H9 (cell line): ENCODE measurements at regions not wholly inside any gene's neighbourhood (a gene's known extent, or its start where the extent isn't known, plus 50 kb on each side); places are given as distances from the start of the nearest gene placed in this dataset.
"Not testable (repeated sequence)": the region's sequence is repeated elsewhere in the genome, so short reads cannot be mapped to it uniquely, and the experiment has no call there.

ENCODE experiments used
- DNase-seq: peaks from one replicate; pipeline ENCODE4 v3.0.0-alpha.2; 2017
- H2AFZ ChIP-seq: one replicate; pipeline ENCODE4 v1.6.1; 2013; ENCODE audit warnings: mild to moderate bottlenecking, low read length, control low read depth, moderate library complexity
- H2AK5ac ChIP-seq: 2 replicates; pipeline ENCODE4 v1.6.1; 2013; ENCODE audit warnings: low read length, control low read depth, mixed read lengths; ENCODE audit not compliant: insufficient read length
- H2BK120ac ChIP-seq: one replicate; pipeline ENCODE4 v1.6.1; 2013; ENCODE audit warnings: low read depth, mild to moderate bottlenecking, low read length, control low read depth, inconsistent platforms; ENCODE audit not compliant: poor library complexity, severe bottlenecking
- H2BK12ac ChIP-seq: 2 replicates; pipeline ENCODE4 v1.6.1; 2013; ENCODE audit warnings: low read length, control low read depth, mixed read lengths, low read depth; ENCODE audit not compliant: insufficient read length
- H2BK15ac ChIP-seq: 2 replicates; pipeline ENCODE4 v1.6.1; 2013; ENCODE audit warnings: low read depth, low read length, control low read depth
- H2BK20ac ChIP-seq: one replicate; pipeline ENCODE4 v1.6.1; 2013; ENCODE audit warnings: low read depth, mild to moderate bottlenecking, low read length, control low read depth, inconsistent platforms; ENCODE audit not compliant: poor library complexity, severe bottlenecking
- H2BK5ac ChIP-seq: 2 replicates; pipeline ENCODE4 v1.6.1; 2013; ENCODE audit warnings: low read length, control low read depth, mixed read lengths; ENCODE audit not compliant: insufficient read length
- H3K14ac ChIP-seq: 2 replicates; pipeline ENCODE4 v1.6.1; 2013; ENCODE audit warnings: low read length, control low read depth; ENCODE audit not compliant: insufficient read depth
- H3K18ac ChIP-seq: 2 replicates; pipeline ENCODE4 v1.6.1; 2013; ENCODE audit warnings: low read depth, mild to moderate bottlenecking, mixed read lengths, low read length, control low read depth; ENCODE audit not compliant: insufficient read length
- H3K23ac ChIP-seq: 2 replicates; pipeline ENCODE4 v1.6.1; 2013; ENCODE audit warnings: low read length, control low read depth, mixed read lengths, low read depth; ENCODE audit not compliant: insufficient read length
- H3K23me2 ChIP-seq: 2 replicates; pipeline ENCODE4 v1.6.1; 2013; ENCODE audit warnings: low read depth, mild to moderate bottlenecking, mixed read lengths, low read length, control low read depth; ENCODE audit not compliant: insufficient read length, poor library complexity, severe bottlenecking
- H3K27ac ChIP-seq: 2 replicates; pipeline ENCODE4 v1.5.1; 2013; ENCODE audit warnings: low read length, control low read depth, mixed read lengths, low read depth; ENCODE audit not compliant: insufficient read length
- H3K27me3 ChIP-seq: 2 replicates; pipeline ENCODE4 v1.6.1; 2013; ENCODE audit warnings: low read length, control low read depth, inconsistent platforms; ENCODE audit not compliant: insufficient read depth
- H3K4ac ChIP-seq: 2 replicates; pipeline ENCODE4 v1.6.1; 2013; ENCODE audit warnings: low read depth, mild to moderate bottlenecking, control low read depth, inconsistent platforms, low read length, moderate library complexity
- H3K4me1 ChIP-seq: 2 replicates; pipeline ENCODE4 v1.6.1; 2013; ENCODE audit warnings: low read length, control low read depth, inconsistent platforms; ENCODE audit not compliant: insufficient read depth
- H3K4me2 ChIP-seq: 2 replicates; pipeline ENCODE4 v1.6.1; 2013; ENCODE audit warnings: low read length, control low read depth, mixed read lengths; ENCODE audit not compliant: insufficient read length, insufficient read depth
- H3K56ac ChIP-seq: 2 replicates; pipeline ENCODE4 v1.6.1; 2013; ENCODE audit warnings: low read depth, mild to moderate bottlenecking, mixed read lengths, low read length, control low read depth; ENCODE audit not compliant: insufficient read length
- H3K79me1 ChIP-seq: 2 replicates; pipeline ENCODE4 v1.6.1; 2013; ENCODE audit warnings: low read depth, mild to moderate bottlenecking, moderate library complexity, low read length, control low read depth, inconsistent platforms; ENCODE audit not compliant: insufficient read depth, poor library complexity, severe bottlenecking
- H3K79me2 ChIP-seq: 2 replicates; pipeline ENCODE4 v1.6.1; 2013; ENCODE audit warnings: low read length, control low read depth, inconsistent platforms; ENCODE audit not compliant: insufficient read depth
- H3K9ac ChIP-seq: 2 replicates; pipeline ENCODE4 v1.6.1; 2013; ENCODE audit warnings: low read length, control low read depth, mixed read lengths; ENCODE audit not compliant: insufficient read length; ENCODE audit errors: extremely low read depth
- H3K9me3 ChIP-seq: one replicate; pipeline ENCODE4 v1.6.1; 2013; ENCODE audit warnings: low read depth, low read length, inconsistent platforms; ENCODE audit not compliant: control insufficient read depth
- H3T11ph ChIP-seq: one replicate; pipeline ENCODE4 v1.6.1; 2013; ENCODE audit warnings: mild to moderate bottlenecking, low read length, control low read depth, inconsistent platforms
- H4K20me1 ChIP-seq: one replicate; pipeline ENCODE4 v1.6.1; 2013; ENCODE audit not compliant: control insufficient read depth, insufficient read length, insufficient read depth
- H4K5ac ChIP-seq: 2 replicates; pipeline ENCODE4 v1.6.1; 2013; ENCODE audit warnings: low read depth, mild to moderate bottlenecking, mixed read lengths, low read length, control low read depth; ENCODE audit not compliant: insufficient read length
- H4K8ac ChIP-seq: replicated peaks from 2 replicates; pipeline ENCODE4 v1.6.1; 2013; ENCODE audit warnings: low read length, control low read depth, mixed read lengths, low read depth; ENCODE audit not compliant: insufficient read length
- H4K91ac ChIP-seq: 2 replicates; pipeline ENCODE4 v1.6.1; 2013; ENCODE audit warnings: low read depth, mild to moderate bottlenecking, moderate library complexity, mixed read lengths, low read length, control low read depth; ENCODE audit not compliant: insufficient read length
- H3K27ac Mint-ChIP-seq, 3 experiments: 2 replicates in 2 of 3; 3 replicates in 1 of 3; pipeline ENCODE4 v1.8.0; 2020 to 2021; ENCODE audit warnings: mixed read lengths in 3 of 3, mild to moderate bottlenecking in 1 of 3, moderate library complexity in 1 of 3
- H3K27me3 Mint-ChIP-seq: 2 replicates; pipeline ENCODE4 v1.8.0; 2021; ENCODE audit warnings: low read depth, mild to moderate bottlenecking, moderate library complexity, mixed read lengths
- H3K36me3 Mint-ChIP-seq, 3 experiments: 2 replicates in 2 of 3; 3 replicates in 1 of 3; pipeline ENCODE4 v1.8.0; 2020 to 2021; ENCODE audit warnings: low read depth in 3 of 3, mixed read lengths in 3 of 3; ENCODE audit not compliant: insufficient read depth in 1 of 3
- H3K4me1 Mint-ChIP-seq, 2 experiments: 2 replicates each; pipeline ENCODE4 v1.8.0; 2020; ENCODE audit warnings: mixed read lengths in 2 of 2
- H3K4me3 Mint-ChIP-seq, 2 experiments: 2 replicates in 1 of 2; 3 replicates in 1 of 2; pipeline ENCODE4 v1.8.0; 2020 to 2021; ENCODE audit warnings: mild to moderate bottlenecking in 2 of 2, mixed read lengths in 2 of 2, moderate library complexity in 1 of 2
- H3K9me3 Mint-ChIP-seq, 2 experiments: 2 replicates in 1 of 2; 3 replicates in 1 of 2; pipeline ENCODE4 v1.8.0; 2020; ENCODE audit warnings: mild to moderate bottlenecking in 2 of 2, mixed read lengths in 2 of 2, moderate library complexity in 1 of 2
- CTCF ChIP-seq: fragments of 200-600 bp; sonication (generic); conservative IDR thresholded peaks from 3 replicates; pipeline ENCODE4 v1.8.0; 2021; ENCODE audit warnings: antibody characterized with exemption, mild to moderate bottlenecking
- WGBS: extraction: QIAGEN DNeasy Blood & Tissue Kit; methylation state at CpG from one replicate; pipeline ENCODE4 v1.1.7; 2013; ENCODE audit warnings: missing lambda C conversion rate, low lambda C conversion rate, mixed read lengths; ENCODE audit not compliant: insufficient read length; ENCODE audit errors: extremely low coverage; 5-methylcytosine and 5-hydroxymethylcytosine counted together

- Histone ChIP-seq H3K56ac (no peak overlapping the region), H3K9ac (no peak overlapping the region)
- no CpG with 5 or more reads among the region's 1 CpG for whole genome bisulfite sequencing
Observed at GRCh38 chr6:103101267-103101666, 1707.8 kb downstream of the GRIK2 start.

GRCh38 chr6:103092414-103092813, 1698.9 kb downstream of the GRIK2 start:
- WGBS: no CpG with 5 or more reads among the region's 4 CpGs
- not testable (repeated sequence) for H3K4me1 Mint-ChIP-seq

More at GRCh38 chr6:103101267-103101666, 1707.8 kb downstream of the GRIK2 start:
- H3K4me1 ChIP-seq: no peaks in the 10 kb centered on the region
- H4K91ac ChIP-seq: no peak overlapping the region
- H2BK12ac ChIP-seq: no peak overlapping the region
- no peak overlapping the region for H2AK5ac ChIP-seq
- no peaks in the 10 kb centered on the region for H3K79me1 ChIP-seq
- no peak overlapping the region for H2AFZ ChIP-seq
- H3K9me3 Mint-ChIP-seq: peaks cover 9% of the 10 kb centered on the region in 2 experiments; a peak in 4 of 5 replicates
- no peaks in the 10 kb centered on the region for H3K79me2 ChIP-seq
- no peak overlapping the region for H3K4me2 ChIP-seq
- H3K4me3 Mint-ChIP-seq: no peak overlapping the region
- no peak overlapping the region for H2BK5ac ChIP-seq
- no peaks in the 10 kb centered on the region for H4K20me1 ChIP-seq
- no peak for DNase-seq
- peaks cover 3 to 15% of the 10 kb centered on the region in 2 experiments for H3K4me1 Mint-ChIP-seq
- peaks cover 0 to 9% (median 0%) of the 10 kb centered on the region in 3 experiments; a peak in 2 of 7 replicates for H3K36me3 Mint-ChIP-seq
- no peak overlapping the region for H3K14ac ChIP-seq
- H3K23me2 ChIP-seq: no peaks in the 10 kb centered on the region
- H3K27ac Mint-ChIP-seq: no peak overlapping the region
- H3K27me3 Mint-ChIP-seq: no peaks in the 10 kb centered on the region
- H2BK120ac ChIP-seq: no peak overlapping the region
- no peak overlapping the region for H2BK15ac ChIP-seq
- no peak for TF ChIP-seq CTCF
- H3K4ac ChIP-seq: no peak overlapping the region
- H3K27ac ChIP-seq: no peak overlapping the region
- no peaks in the 10 kb centered on the region for H3K27me3 ChIP-seq
- no peak overlapping the region for H3K23ac ChIP-seq
- no peak overlapping the region for H3K18ac ChIP-seq
- no peaks in the 10 kb centered on the region for H3K9me3 ChIP-seq
- H4K5ac ChIP-seq: no peak overlapping the region
- no peak overlapping the region for H2BK20ac ChIP-seq
- H3T11ph ChIP-seq: no peak overlapping the region
- H4K8ac ChIP-seq: no peak overlapping the region

More at GRCh38 chr6:103092414-103092813, 1698.9 kb downstream of the GRIK2 start:
- H2AK5ac ChIP-seq, H3K4ac ChIP-seq, H3K79me1 ChIP-seq, H3K4me3 Mint-ChIP-seq, H3K4me1 ChIP-seq, H4K20me1 ChIP-seq, H3K27ac ChIP-seq, H3T11ph ChIP-seq, H2BK15ac ChIP-seq, H3K18ac ChIP-seq, H4K8ac ChIP-seq, H3K9me3 ChIP-seq, H3K79me2 ChIP-seq, H3K56ac ChIP-seq, H2BK5ac ChIP-seq, H3K23ac ChIP-seq, H3K27ac Mint-ChIP-seq, H3K4me2 ChIP-seq, H4K91ac ChIP-seq, H2AFZ ChIP-seq, H4K5ac ChIP-seq, H3K14ac ChIP-seq, H2BK120ac ChIP-seq, DNase-seq, H2BK12ac ChIP-seq, H3K23me2 ChIP-seq, H3K36me3 Mint-ChIP-seq, H3K27me3 ChIP-seq, H2BK20ac ChIP-seq, H3K27me3 Mint-ChIP-seq, H3K9ac ChIP-seq: not testable (repeated sequence)
- H3K9me3 Mint-ChIP-seq: peaks cover 12 to 15% of the 10 kb centered on the region in 2 experiments; a peak in 4 of 5 replicates
